B cell (primary cell): ENCODE measurements at regions not wholly inside any gene's neighbourhood (a gene's known extent, or its start where the extent isn't known, plus 50 kb on each side); places are given as distances from the start of the nearest gene placed in this dataset.

Experiments used
- ATAC-seq: fragments of 200-7000 bp; cut with Tn5 transposase; one replicate; pipeline ENCODE4 v1.10.0; 2021; ENCODE audit warnings: low read depth, mild to moderate bottlenecking, moderate number of reproducible peaks, moderate library complexity
- CTCF ChIA-PET: fragments of 350-600 bp; sonication (Branson Sonifier 250); formaldehyde crosslinking; loops from one replicate; lab custom pipeline; 2021; ENCODE audit warnings: antibody characterized with exemption, inconsistent platforms; lab: Charles Lee
- POLR2A ChIA-PET: fragments of 350-600 bp; sonication (Branson Sonifier 250); formaldehyde crosslinking; loops from one replicate; lab custom pipeline; 2021; ENCODE audit warnings: antibody characterized with exemption; lab: Charles Lee
- DNase-seq: peaks from one replicate; pipeline ENCODE4 v3.0.0; 2013
- H2AFZ ChIP-seq: 2 replicates; pipeline ENCODE4 v1.6.1; 2012; ENCODE audit warnings: mild to moderate bottlenecking, low read depth, low read length; ENCODE audit not compliant: insufficient read depth, poor library complexity, severe bottlenecking
- H3K27ac ChIP-seq, 2 donors: 1 replicate in 1 of 2; 2 replicates in 1 of 2; pipeline ENCODE4 v1.5.1; 2012 to 2013; ENCODE audit warnings: low read length in 2 of 2, mild to moderate bottlenecking in 2 of 2, moderate library complexity in 1 of 2
- H3K27me3 ChIP-seq, 4 experiments: fragments of 200-600 bp in 1 of 4; sonication (generic) in 1 of 4; replicated peaks in 1 of 4; 1 replicate in 2 of 4; 2 replicates in 2 of 4; pipeline versions ENCODE4 v1.6.1 to v1.7.0; 2013 to 2016; ENCODE audit warnings: low read length in 3 of 4, mild to moderate bottlenecking in 2 of 4, mixed read lengths in 1 of 4, moderate library complexity in 1 of 4; ENCODE audit not compliant: insufficient read depth in 4 of 4, control insufficient read depth in 3 of 4; ENCODE audit errors: control extremely low read depth in 1 of 4
- H3K36me3 ChIP-seq, 2 experiments: replicated peaks in 1 of 2; 1 replicate in 1 of 2; 2 replicates in 1 of 2; pipeline versions ENCODE4 v1.6.1 to v1.7.1; 2013; ENCODE audit warnings: low read length in 1 of 2; ENCODE audit not compliant: insufficient read depth in 2 of 2, control insufficient read depth in 1 of 2; ENCODE audit errors: control extremely low read depth in 1 of 2, extremely low read depth in 1 of 2
- H3K4me1 ChIP-seq, 2 donors: fragments of 200-600 bp in 1 of 2; sonication (generic) in 1 of 2; 1 replicate in 1 of 2; 2 replicates in 1 of 2; pipeline versions ENCODE4 v1.5.1 to v1.6.1; 2013 to 2017; ENCODE audit warnings: low read length in 2 of 2; ENCODE audit not compliant: control insufficient read depth in 2 of 2, insufficient read depth in 2 of 2
- H3K4me2 ChIP-seq: replicated peaks from 2 replicates; pipeline ENCODE3; 2012; ENCODE audit warnings: mild to moderate bottlenecking, low read depth, low read length; ENCODE audit not compliant: poor library complexity, severe bottlenecking
- H3K4me3 ChIP-seq, 5 experiments: fragments of 200-600 bp in 1 of 5; sonication (generic) in 1 of 5; 1 replicate in 3 of 5; 2 replicates in 2 of 5; pipeline versions ENCODE4 v1.5.1 to v1.7.0; 2011 to 2016; ENCODE audit warnings: low read length in 4 of 5, mild to moderate bottlenecking in 4 of 5, low read depth in 2 of 5, control low read depth in 1 of 5, moderate library complexity in 1 of 5; ENCODE audit not compliant: insufficient read depth in 1 of 5; ENCODE audit errors: control extremely low read depth in 1 of 5, extremely low read depth in 1 of 5
- H3K79me2 ChIP-seq: fragments of 200-600 bp; sonication (generic); one replicate; pipeline ENCODE4 v1.6.0; 2016; ENCODE audit warnings: low read length; ENCODE audit not compliant: control insufficient read depth, insufficient read depth
- H3K9ac ChIP-seq: fragments of 200-600 bp; sonication (generic); 2 replicates; pipeline ENCODE4 v1.6.1; 2017; ENCODE audit warnings: mild to moderate bottlenecking, low read length, moderate library complexity
- H3K9me3 ChIP-seq, 3 donors: one replicate each; pipeline versions ENCODE4 v1.6.1 to v1.7.1; 2013; ENCODE audit warnings: low read length in 2 of 3; ENCODE audit not compliant: control insufficient read depth in 2 of 3, insufficient read depth in 1 of 3; ENCODE audit errors: control extremely low read depth in 1 of 3
- H4K20me1 ChIP-seq: 2 replicates; pipeline ENCODE4 v1.6.0; 2012; ENCODE audit warnings: mild to moderate bottlenecking, low read length; ENCODE audit not compliant: insufficient read depth, control insufficient read depth, poor library complexity, severe bottlenecking
- H3K27ac Mint-ChIP-seq: one replicate; pipeline ENCODE4 v1.8.0; 2021; ENCODE audit warnings: mixed read lengths
- H3K27me3 Mint-ChIP-seq: one replicate; pipeline ENCODE4 v1.8.0; 2021; ENCODE audit warnings: mixed read lengths
- H3K4me1 Mint-ChIP-seq: one replicate; pipeline ENCODE4 v1.8.0; 2021; ENCODE audit warnings: mixed read lengths
- H3K4me3 Mint-ChIP-seq: one replicate; pipeline ENCODE4 v1.8.0; 2021; ENCODE audit warnings: mixed read lengths
- H3K9me3 Mint-ChIP-seq: one replicate; pipeline ENCODE4 v1.8.0; 2022; ENCODE audit warnings: mixed read lengths; ENCODE audit not compliant: insufficient read depth
- EZH2 ChIP-seq: IDR thresholded peaks from 2 replicates; pipeline ENCODE4 v1.6.1; 2012; ENCODE audit warnings: borderline replicate concordance, low read depth, mild to moderate bottlenecking, moderate library complexity, low read length; ENCODE audit not compliant: insufficient read depth, poor library complexity, severe bottlenecking
- WGBS: methylation state at CpG from one replicate; pipeline ENCODE4 v1.1.5; 2013; ENCODE audit warnings: missing lambda C conversion rate; ENCODE audit not compliant: insufficient coverage; 5-methylcytosine and 5-hydroxymethylcytosine counted together
- intact Hi-C: fragments of 100-400 bp; cut with micrococcal nuclease; formaldehyde crosslinking; loops from one replicate; pipeline ENCODE4 v1.10.0; 2022
- TF ChIP-seq, protein P1 (sequence below): fragments of 200-600 bp; IDR thresholded peaks from one replicate; pipeline ENCODE4 v1.8.0; 2022; ENCODE audit warnings: antibody characterized with exemption, mild to moderate bottlenecking

DNA sequence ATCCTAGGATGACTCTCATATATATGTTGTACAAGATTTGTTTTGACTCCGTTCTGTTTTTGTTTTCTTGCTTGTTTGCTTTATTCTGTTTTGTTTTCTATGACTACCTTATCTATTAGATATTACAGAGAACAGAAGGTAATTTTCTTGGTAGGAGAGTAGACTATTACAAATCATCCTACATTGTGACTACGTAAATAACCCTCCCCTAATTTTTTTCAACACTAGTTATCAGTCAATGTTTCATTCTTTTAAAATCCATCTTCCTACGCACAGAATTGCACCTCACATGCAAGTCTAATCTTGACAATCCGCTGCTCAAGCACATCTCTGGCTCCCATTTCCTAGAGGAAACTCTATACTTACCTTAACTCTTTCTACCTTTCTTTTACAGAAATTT, 792.3 kb upstream of the PIK3C3 start:
- Histone ChIP-seq H3K27ac (no peak overlapping the region), H3K36me3 (no peaks in the 10 kb centered on the region), H3K4me3 (no peak overlapping the region), H2AFZ (no peak overlapping the region), H4K20me1 (no peaks in the 10 kb centered on the region), H3K27me3 (no peaks in the 10 kb centered on the region), H3K9ac (no peak overlapping the region), H3K4me2 (no peak overlapping the region), H3K9me3 (no peaks in the 10 kb centered on the region), H3K4me1 (no peaks in the 10 kb centered on the region), H3K79me2 (no peaks in the 10 kb centered on the region)
- intact Hi-C loops: no loop called here
- H3K4me3 Mint-ChIP-seq: no peak overlapping the region
- CTCF ChIA-PET: no interaction called here
- H3K9me3 Mint-ChIP-seq: no peaks in the 10 kb centered on the region
- TF ChIP-seq, protein P1, sequence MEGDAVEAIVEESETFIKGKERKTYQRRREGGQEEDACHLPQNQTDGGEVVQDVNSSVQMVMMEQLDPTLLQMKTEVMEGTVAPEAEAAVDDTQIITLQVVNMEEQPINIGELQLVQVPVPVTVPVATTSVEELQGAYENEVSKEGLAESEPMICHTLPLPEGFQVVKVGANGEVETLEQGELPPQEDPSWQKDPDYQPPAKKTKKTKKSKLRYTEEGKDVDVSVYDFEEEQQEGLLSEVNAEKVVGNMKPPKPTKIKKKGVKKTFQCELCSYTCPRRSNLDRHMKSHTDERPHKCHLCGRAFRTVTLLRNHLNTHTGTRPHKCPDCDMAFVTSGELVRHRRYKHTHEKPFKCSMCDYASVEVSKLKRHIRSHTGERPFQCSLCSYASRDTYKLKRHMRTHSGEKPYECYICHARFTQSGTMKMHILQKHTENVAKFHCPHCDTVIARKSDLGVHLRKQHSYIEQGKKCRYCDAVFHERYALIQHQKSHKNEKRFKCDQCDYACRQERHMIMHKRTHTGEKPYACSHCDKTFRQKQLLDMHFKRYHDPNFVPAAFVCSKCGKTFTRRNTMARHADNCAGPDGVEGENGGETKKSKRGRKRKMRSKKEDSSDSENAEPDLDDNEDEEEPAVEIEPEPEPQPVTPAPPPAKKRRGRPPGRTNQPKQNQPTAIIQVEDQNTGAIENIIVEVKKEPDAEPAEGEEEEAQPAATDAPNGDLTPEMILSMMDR: no peak
- TF ChIP-seq EZH2: no peak
- no peaks in the 10 kb centered on the region for H3K27me3 Mint-ChIP-seq
- 94% methylated on average over 3 of the region's 4 CpGs for WGBS
- DNase-seq (no peak), ATAC-seq (no peak)
- POLR2A ChIA-PET: no interaction called here
- H3K27ac Mint-ChIP-seq: no peak overlapping the region
- H3K4me1 Mint-ChIP-seq: no peaks in the 10 kb centered on the region

DNA sequence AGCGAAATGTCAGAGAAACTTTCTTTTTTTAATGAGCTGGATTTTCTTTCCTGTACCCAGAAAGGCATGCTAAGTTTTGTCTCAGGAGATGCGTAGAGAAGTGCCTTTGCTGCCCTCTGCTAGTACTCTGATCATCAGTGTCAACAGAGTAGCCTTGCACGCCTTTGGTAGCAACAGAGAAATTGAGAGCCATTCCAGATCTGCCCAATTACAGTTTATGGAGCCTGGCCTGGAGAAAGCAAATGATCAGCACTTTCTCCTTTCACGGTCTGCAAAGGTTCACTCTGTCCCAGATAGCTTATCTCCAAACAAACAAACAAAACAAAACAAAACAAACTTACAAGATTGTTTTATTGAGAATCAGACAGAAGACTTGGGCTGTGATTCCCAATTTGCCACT, 792.8 kb upstream of the PIK3C3 start:
- no peaks in the 10 kb centered on the region for H3K4me1 Mint-ChIP-seq

More for the DNA sequence above, 792.8 kb upstream of the PIK3C3 start:
- no peak overlapping the region for H3K4me3 Mint-ChIP-seq
- Histone ChIP-seq H3K79me2 (no peaks in the 10 kb centered on the region), H4K20me1 (no peaks in the 10 kb centered on the region), H3K9me3 (no peaks in the 10 kb centered on the region), H3K9ac (no peak overlapping the region), H3K27me3 (no peaks in the 10 kb centered on the region), H3K4me3 (no peak overlapping the region), H3K4me1 (no peaks in the 10 kb centered on the region), H3K4me2 (no peak overlapping the region), H2AFZ (no peak overlapping the region), H3K36me3 (no peaks in the 10 kb centered on the region), H3K27ac (no peak overlapping the region)
- WGBS: 84% methylated on average over 3 of the region's 4 CpGs
- intact Hi-C loops: no loop called here
- no peak overlapping the region for H3K27ac Mint-ChIP-seq
- POLR2A ChIA-PET: no interaction called here
- no peak for TF ChIP-seq EZH2
- TF ChIP-seq, protein P1: no peak
- H3K9me3 Mint-ChIP-seq: no peaks in the 10 kb centered on the region
- CTCF ChIA-PET: no interaction called here
- H3K27me3 Mint-ChIP-seq: no peaks in the 10 kb centered on the region
- no peak for ATAC-seq
- DNase-seq: no peak
